HCT116 (cell line): ENCODE measurements at regions not wholly inside any gene's neighbourhood (a gene's known extent, or its start where the extent isn't known, plus 50 kb on each side); places are given as distances from the start of the nearest gene placed in this dataset.

Source experiments
- CEBPB ChIP-seq: IDR thresholded peaks from 2 replicates; pipeline ENCODE4 v1.6.1; 2012; ENCODE audit warnings: low read depth
- EGR1 ChIP-seq: IDR thresholded peaks from 2 replicates; pipeline ENCODE4 v1.6.1; 2012; ENCODE audit warnings: low read depth
- EZH2 ChIP-seq: fragments of 200-600 bp; sonication (generic); IDR thresholded peaks from 2 replicates; pipeline ENCODE4 v1.6.1; 2017; ENCODE audit warnings: antibody characterized with exemption, mixed run types
- EZH2phosphoT487 ChIP-seq: fragments of 200-600 bp; IDR thresholded peaks from 2 replicates; pipeline ENCODE4 v1.6.1; 2018; ENCODE audit warnings: antibody characterized with exemption, borderline replicate concordance
- JUND ChIP-seq: IDR thresholded peaks from 2 replicates; pipeline ENCODE4 v1.6.1; 2012
- POLR2A ChIP-seq: IDR thresholded peaks from 2 replicates; pipeline ENCODE4 v1.7.0; 2011; ENCODE audit warnings: borderline replicate concordance; ENCODE audit not compliant: insufficient read depth, insufficient read length; ENCODE audit errors: extremely low read depth
- POLR2AphosphoS5 ChIP-seq: IDR thresholded peaks from 2 replicates; pipeline ENCODE4 v1.6.1; 2011; ENCODE audit warnings: mild to moderate bottlenecking, low read depth, low read length, moderate library complexity
- SIN3A ChIP-seq: IDR thresholded peaks from 2 replicates; pipeline ENCODE4 v1.6.1; 2012; ENCODE audit warnings: low read depth
- SP1 ChIP-seq: IDR thresholded peaks from 2 replicates; pipeline ENCODE4 v1.6.1; 2012; ENCODE audit warnings: low read depth
- ZFX ChIP-seq: fragments of 450-650 bp; IDR thresholded peaks from 2 replicates; pipeline ENCODE4 v1.6.1; 2017
- ZNF274 ChIP-seq: fragments of 200-500 bp; sonication (Bioruptor generic); IDR thresholded peaks from 2 replicates; pipeline ENCODE4 v1.6.1; 2014; ENCODE audit warnings: mild to moderate bottlenecking, low read depth, low read length, inconsistent platforms
- TF ChIP-seq, protein P1 (sequence below), 3 experiments: fragments of 200-600 bp in 1 of 3; sonication (generic) in 1 of 3; IDR thresholded peaks in 2 of 3; conservative IDR thresholded peaks in 1 of 3; 2 replicates each; pipeline ENCODE4 v1.5.1; 2012 to 2017; ENCODE audit warnings: low read depth in 2 of 3, low read length in 2 of 3, antibody characterized with exemption in 1 of 3, borderline replicate concordance in 1 of 3, control low read depth in 1 of 3, mild to moderate bottlenecking in 1 of 3, mixed read lengths in 1 of 3, mixed run types in 1 of 3, moderate library complexity in 1 of 3; ENCODE audit not compliant: insufficient read depth in 1 of 3
- TF ChIP-seq, protein P2 (sequence below): IDR thresholded peaks from 2 replicates; pipeline ENCODE4 v1.6.1; 2012
- TF ChIP-seq, protein P3 (sequence below): IDR thresholded peaks from 2 replicates; pipeline ENCODE4 v1.6.1; 2012; ENCODE audit warnings: low read depth

DNA sequence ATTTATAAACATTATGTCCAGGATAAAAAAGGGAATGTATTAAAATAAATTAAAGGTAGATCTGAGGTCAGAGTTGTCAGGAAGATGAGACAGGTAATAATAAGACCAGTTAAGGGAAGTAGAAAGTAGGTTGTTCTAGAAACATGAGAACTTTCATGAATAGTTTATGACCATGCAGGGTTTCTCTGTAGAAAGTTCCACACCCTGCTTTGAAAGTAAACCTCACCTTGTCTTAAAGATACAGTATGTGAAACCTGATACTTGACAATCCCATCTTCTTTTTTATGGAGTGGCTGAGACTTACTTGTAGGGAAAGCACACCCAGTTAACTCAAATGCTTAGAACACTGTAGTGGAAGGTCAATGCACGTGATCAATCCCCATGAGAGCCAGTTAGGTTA lies 260.6 kb upstream of the ZNF462 start:
- TF ChIP-seq EZH2 (no peak), CEBPB (no peak), POLR2A (no peak), POLR2AphosphoS5 (no peak), SP1 (no peak), SIN3A (no peak), JUND (no peak), ZNF274 (no peak), EZH2phosphoT487 (no peak), ZFX (no peak), EGR1 (no peak)
- TF ChIP-seq, protein P1, sequence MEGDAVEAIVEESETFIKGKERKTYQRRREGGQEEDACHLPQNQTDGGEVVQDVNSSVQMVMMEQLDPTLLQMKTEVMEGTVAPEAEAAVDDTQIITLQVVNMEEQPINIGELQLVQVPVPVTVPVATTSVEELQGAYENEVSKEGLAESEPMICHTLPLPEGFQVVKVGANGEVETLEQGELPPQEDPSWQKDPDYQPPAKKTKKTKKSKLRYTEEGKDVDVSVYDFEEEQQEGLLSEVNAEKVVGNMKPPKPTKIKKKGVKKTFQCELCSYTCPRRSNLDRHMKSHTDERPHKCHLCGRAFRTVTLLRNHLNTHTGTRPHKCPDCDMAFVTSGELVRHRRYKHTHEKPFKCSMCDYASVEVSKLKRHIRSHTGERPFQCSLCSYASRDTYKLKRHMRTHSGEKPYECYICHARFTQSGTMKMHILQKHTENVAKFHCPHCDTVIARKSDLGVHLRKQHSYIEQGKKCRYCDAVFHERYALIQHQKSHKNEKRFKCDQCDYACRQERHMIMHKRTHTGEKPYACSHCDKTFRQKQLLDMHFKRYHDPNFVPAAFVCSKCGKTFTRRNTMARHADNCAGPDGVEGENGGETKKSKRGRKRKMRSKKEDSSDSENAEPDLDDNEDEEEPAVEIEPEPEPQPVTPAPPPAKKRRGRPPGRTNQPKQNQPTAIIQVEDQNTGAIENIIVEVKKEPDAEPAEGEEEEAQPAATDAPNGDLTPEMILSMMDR (IDR thresholded peaks at IDR 0.05 in 2 of 3, conservative IDR thresholded peaks at IDR 0.05 in 1 of 3; ENCODE audit: borderline replicate concordance in 1 of 3, insufficient read depth in 1 of 3, low read depth in 2 of 3, low read length in 2 of 3) = no peak
- TF ChIP-seq, protein P2, sequence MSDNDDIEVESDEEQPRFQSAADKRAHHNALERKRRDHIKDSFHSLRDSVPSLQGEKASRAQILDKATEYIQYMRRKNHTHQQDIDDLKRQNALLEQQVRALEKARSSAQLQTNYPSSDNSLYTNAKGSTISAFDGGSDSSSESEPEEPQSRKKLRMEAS = no peak
- TF ChIP-seq, protein P3, sequence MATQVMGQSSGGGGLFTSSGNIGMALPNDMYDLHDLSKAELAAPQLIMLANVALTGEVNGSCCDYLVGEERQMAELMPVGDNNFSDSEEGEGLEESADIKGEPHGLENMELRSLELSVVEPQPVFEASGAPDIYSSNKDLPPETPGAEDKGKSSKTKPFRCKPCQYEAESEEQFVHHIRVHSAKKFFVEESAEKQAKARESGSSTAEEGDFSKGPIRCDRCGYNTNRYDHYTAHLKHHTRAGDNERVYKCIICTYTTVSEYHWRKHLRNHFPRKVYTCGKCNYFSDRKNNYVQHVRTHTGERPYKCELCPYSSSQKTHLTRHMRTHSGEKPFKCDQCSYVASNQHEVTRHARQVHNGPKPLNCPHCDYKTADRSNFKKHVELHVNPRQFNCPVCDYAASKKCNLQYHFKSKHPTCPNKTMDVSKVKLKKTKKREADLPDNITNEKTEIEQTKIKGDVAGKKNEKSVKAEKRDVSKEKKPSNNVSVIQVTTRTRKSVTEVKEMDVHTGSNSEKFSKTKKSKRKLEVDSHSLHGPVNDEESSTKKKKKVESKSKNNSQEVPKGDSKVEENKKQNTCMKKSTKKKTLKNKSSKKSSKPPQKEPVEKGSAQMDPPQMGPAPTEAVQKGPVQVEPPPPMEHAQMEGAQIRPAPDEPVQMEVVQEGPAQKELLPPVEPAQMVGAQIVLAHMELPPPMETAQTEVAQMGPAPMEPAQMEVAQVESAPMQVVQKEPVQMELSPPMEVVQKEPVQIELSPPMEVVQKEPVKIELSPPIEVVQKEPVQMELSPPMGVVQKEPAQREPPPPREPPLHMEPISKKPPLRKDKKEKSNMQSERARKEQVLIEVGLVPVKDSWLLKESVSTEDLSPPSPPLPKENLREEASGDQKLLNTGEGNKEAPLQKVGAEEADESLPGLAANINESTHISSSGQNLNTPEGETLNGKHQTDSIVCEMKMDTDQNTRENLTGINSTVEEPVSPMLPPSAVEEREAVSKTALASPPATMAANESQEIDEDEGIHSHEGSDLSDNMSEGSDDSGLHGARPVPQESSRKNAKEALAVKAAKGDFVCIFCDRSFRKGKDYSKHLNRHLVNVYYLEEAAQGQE = no peak
